GM18870 (cell line): ENCODE measurements at regions not wholly inside any gene's neighbourhood (a gene's known extent, or its start where the extent isn't known, plus 50 kb on each side); places are given as distances from the start of the nearest gene placed in this dataset.
"Not testable (repeated sequence)": the region's sequence is repeated elsewhere in the genome, so short reads cannot be mapped to it uniquely, and the experiment has no call there.

ENCODE experiments used
- ATAC-seq: cut with Tn5 transposase; IDR thresholded peaks from one replicate; pipeline ENCODE4 v1.9.1; 2021; ENCODE audit warnings: moderate library complexity; ENCODE audit not compliant: unreplicated experiment

GRCh38 chr1:220420726-220421125 is 107.2 kb upstream of the MARK1 start:
- no peak for ATAC-seq

DNA sequence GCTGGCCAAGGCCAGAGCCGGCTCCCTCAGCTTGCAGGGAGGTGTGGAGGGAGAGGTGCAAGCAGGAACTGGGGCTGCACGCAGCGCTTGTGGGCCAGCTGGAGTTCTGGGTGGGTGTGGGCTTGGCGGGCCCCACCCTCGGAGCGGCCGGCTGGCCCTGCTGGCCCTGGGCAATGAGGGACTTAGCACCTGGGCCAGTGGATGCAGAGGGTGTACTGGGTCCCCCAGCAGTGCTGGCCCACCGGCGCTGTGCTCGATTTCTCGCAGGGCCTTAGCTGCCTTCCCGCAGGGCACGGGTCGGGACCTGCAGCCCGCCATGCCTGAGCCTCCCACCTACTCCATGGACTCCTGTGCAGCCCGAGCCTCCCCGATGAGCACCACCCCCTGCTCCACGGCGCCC is 115.6 kb upstream of the MARK1 start:
- ATAC-seq = not testable (repeated sequence)

- ATAC-seq = no peak
These were observed 117.3 kb upstream of the MARK1 start for GRCh38 chr1:220410611-220411010.

- no peak for ATAC-seq
These were observed 118.0 kb upstream of the MARK1 start for GRCh38 chr1:220409771-220410595.

- ATAC-seq = no peak
These were observed 120.7 kb upstream of the MARK1 start for GRCh38 chr1:220407191-220407590.

DNA sequence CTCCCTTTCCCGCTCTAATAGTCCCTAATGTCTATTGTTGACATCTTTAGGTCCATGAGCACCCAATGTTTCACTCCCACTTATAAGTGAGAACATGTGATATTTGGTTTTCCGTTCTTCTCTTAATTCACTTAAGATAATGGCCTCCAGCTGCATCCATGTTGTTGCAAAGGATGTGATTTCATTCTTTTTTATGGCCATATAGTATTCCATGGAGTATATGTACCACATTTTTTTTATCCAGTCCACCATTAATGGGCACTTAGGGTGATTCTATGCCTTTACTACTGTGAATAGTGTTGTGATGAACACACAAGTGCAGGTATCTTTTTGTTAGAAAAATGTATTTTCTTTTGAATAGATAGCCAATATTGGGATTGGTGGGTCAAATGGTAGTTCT is 126.0 kb upstream of the RAB3GAP2 start:
- ATAC-seq = no peak

- ATAC-seq = no peak
These were observed 119.2 kb upstream of the RAB3GAP2 start for GRCh38 chr1:220391491-220391890.

GRCh38 chr1:220389634-220390033 is 117.4 kb upstream of the RAB3GAP2 start:
- ATAC-seq = no peak

DNA sequence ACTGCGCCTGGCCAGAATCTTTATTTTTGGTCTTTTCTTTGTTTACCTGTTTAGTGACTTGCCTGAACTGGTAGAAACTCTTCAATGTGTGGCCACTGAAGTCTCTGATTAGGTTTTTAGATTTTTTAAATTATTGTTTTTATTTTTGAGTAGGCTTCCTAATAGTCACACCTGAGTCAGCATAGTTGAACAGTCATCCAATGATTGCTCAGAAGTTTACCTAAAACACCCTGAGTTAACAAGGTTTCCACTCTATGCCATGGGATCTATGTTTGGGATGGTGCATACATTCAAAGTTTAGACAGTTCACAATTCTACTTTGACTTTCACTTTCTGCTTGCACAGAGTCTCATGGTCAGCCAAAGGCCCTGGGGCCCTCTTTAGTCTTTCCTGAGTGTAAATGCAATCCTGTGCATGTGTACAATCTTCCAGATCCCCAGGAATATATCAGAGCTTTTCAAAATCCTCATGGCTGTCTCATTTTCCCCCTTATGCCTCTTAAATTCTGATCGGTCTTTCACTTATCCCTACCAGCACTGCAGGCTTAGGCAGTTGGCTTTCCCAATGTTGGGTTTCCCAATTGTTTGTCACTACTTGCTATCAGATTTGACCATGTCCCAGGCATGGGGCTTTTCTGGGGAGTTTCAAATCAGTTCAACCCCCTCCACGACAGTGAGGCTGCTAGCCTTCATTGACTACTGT is 114.4 kb upstream of the RAB3GAP2 start:
- no peak for ATAC-seq

GRCh38 chr1:220385158-220385557 is 112.9 kb upstream of the RAB3GAP2 start:
- ATAC-seq = no peak

DNA sequence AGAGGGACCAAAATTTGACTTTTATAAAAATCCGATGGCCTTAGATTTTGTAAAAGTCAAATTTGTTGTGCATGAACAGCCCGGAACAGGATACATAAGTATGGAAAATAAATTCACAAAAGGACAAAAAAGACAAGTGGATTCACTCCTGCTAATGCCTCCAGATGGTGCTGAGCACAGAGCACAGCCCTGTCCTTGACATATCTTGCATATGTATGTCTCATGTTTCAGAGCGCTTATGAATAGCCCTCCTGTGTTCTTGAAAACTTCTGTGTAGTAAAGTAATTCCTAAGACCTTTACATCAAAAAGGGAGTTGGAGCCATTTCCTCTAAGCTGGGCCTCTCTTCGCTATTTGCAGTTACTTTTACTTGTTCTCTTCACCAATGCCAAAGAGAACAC is 110.7 kb upstream of the RAB3GAP2 start:
- ATAC-seq = no peak

- peak; percentile 50 for ATAC-seq
These were observed 108.6 kb upstream of the RAB3GAP2 start for GRCh38 chr1:220380885-220381284.

DNA sequence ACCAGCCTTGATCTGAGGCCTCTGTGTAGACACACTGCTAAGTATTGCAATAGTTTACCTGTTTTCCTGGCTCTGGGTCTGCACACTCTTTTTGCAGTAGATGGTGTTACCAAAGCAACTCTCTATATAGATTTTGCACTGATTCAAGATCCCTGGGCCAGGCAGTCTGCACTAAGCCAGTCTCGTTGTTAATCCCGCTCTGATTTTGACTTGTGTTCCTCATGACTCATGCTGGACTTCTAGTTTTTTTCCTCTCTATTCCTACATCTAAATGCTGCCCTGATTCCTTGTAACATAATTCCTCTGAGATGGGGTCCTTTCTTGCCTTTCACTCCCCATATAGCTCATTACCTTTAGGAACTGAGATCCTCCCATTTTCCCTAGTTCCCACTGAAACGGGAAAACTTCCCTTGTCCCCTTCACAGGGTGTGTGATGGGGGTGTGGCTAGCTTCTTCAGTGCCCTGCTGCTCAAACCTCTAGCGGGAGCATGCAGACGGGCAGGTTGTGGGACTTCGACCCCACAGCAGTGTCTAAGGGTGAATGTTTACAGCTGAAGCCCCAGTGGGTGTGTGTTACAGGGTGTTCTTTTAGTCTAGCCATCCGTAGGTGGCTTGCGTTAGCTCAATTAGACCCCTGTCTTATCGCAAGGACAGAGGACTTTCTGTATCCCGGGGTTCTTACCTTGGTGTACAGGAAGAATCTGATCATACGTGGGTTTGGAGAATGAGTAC is 106.5 kb upstream of the RAB3GAP2 start:
- ATAC-seq = no peak

DNA sequence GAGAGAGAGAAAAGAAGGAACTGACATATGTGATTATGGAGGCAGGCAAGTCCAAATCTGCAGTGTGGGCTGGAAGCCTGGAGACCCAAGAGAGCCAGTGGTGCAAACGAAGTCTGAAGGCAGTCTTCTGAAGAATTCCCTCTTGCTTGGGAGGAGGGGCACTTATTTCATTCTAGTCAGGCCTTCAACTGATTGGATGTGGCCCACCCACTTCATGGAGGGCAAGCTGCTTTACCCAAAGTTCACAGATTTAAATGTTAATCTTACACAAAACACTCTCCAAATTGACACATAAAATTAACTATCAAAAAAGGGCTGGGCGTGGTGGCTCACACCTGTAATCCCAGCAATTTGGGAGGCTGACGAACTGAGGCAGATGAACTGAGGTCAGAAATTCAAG is 103.5 kb upstream of the RAB3GAP2 start:
- no peak for ATAC-seq

GRCh38 chr1:220374449-220374848 is 102.2 kb upstream of the RAB3GAP2 start:
- ATAC-seq = no peak

GRCh38 chr1:220372451-220372850 is 100.2 kb upstream of the RAB3GAP2 start:
- no peak for ATAC-seq

GRCh38 chr1:220371324-220371723 is 99.1 kb upstream of the RAB3GAP2 start:
- ATAC-seq = no peak

DNA sequence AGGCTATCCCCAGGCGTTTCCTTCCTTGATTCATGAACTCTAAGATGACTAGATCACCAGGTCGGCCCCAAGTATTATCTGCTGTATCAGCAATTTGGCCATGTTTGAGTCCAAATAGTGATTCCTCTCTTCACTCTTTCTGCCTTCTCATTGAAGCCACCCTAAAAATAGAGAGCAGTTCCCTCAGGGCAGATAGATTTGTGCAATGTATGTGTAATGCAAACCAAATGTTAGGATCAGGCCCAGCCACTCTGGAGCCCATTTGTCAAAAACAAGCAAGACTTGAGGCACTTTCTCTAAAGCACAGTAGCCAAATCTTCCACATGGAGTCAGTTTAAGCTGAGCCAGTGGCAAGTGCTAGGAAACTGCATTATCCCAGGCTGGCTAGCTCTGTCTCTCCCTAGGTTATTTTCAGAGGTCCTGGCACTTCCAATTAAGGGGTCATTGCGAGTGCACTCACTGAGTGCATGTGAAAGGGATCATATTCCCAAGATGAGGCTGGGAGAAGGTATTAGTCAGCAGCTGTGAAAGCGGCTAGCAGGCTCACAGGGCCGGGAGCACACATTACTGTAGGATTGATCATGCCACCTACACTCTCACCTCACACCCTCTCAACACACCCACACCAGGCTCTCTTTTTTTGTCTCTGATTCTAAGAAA is 97.9 kb upstream of the RAB3GAP2 start:
- ATAC-seq = no peak

DNA sequence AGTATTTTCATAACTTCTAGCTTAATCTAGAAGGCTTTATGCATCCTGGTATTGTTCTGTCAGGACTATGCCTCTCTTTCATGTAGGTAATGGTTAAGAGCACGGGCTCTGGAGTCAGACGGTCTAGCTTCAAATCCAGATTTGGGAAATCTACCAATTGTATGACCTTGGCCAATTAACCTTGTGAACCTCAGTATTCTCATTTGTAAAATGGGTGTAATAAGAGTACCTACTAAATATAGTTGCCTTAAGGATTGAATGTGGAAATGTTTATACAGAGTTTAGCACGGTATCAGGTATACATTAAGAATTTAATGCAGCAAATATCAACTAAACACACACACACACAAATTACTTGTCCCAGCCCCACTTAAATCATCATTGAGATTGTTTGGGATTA is 97.3 kb upstream of the RAB3GAP2 start:
- no peak for ATAC-seq

- peak; percentile 36 for ATAC-seq
These were observed 96.4 kb upstream of the RAB3GAP2 start for GRCh38 chr1:220368352-220369265.
